ENCODE measurements at regions not wholly inside any gene's neighbourhood (a gene's known extent, or its start where the extent isn't known, plus 50 kb on each side); places are given as distances from the start of the nearest gene placed in this dataset.

- Histone ChIP-seq H3K27me3 (ENCODE audit: control insufficient read depth in 2 of 2, insufficient read depth in 2 of 2, low read length in 2 of 2) (peaks cover 0 to 24% of the 10 kb centered on the region in 2 donors), H3K4me2 (replicated peaks; ENCODE audit: extremely low read depth, low read length, poor library complexity, severe bottlenecking) (peak overlapping the region; percentile 5)
- peak overlapping the region in 1 of 2 donors; percentile 72 for H3K4me3 Mint-ChIP-seq
Measured at GRCh38 chr16:85261657-85262557, 149.6 kb upstream of the CIBAR2 start.

DNA sequence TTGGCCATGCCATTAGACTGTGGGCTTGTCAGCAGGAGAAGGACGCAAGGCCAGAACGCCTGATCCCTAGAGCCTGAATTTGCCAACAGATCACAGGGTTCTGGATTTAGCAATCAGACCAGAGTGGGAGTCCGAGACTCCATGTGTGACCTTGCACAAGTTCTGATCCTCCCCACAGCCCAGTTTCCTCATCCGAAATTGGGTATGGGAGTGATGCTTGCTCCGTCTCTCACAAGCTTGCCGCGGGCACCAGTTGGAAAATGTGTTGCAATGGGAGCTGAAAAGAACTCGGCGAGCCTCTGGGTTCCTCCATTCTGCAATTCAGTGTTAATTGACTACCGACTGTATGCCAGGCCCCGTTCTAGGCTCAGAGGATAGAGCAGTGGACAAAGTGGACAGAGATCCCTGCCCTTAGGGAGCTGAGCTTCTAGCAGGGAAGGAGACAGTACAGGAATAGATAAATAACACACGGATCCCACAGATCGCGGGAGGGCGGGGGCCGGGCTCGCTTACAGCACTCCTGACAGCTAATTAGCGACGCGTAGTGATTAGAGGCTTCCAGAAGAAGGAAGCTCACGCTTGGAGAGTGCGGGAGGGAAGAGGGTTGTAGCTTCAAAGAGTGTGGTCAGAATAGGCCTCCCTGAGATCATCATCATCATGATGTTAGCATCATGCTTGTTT lies 150.4 kb upstream of the CIBAR2 start:
- peaks cover 9% of the 10 kb centered on the region for H3K4me1 Mint-ChIP-seq
- DNase-seq: peak in 2 of 3 donors; percentile 17 to 32
- no peaks in the 10 kb centered on the region for H3K36me3 ChIP-seq (replicated peaks in 1 of 2; ENCODE audit: control insufficient read depth in 1 of 2, insufficient read depth in 2 of 2, low read length in 2 of 2)
- H3K79me2 ChIP-seq (ENCODE audit: insufficient read depth, low read length): no peaks in the 10 kb centered on the region
- no peak overlapping the region for H3K27ac ChIP-seq (ENCODE audit: low read depth in 1 of 2, low read length in 2 of 2)
- no peaks in the 10 kb centered on the region for H4K20me1 ChIP-seq (ENCODE audit: insufficient read depth, low read length)
- H3K4me3 ChIP-seq (replicated peaks in 1 of 3; ENCODE audit: low read depth in 2 of 3, low read length in 3 of 3): no peak overlapping the region
- intact Hi-C loops (cut with micrococcal nuclease): no loop called here
- H3K27ac Mint-ChIP-seq: peak overlapping the region in 2 of 7 donors; percentile 6 to 63
- H3K9ac ChIP-seq (ENCODE audit: insufficient read depth, low read length, poor library complexity, severe bottlenecking): no peak overlapping the region
- TF ChIP-seq, protein P1, sequence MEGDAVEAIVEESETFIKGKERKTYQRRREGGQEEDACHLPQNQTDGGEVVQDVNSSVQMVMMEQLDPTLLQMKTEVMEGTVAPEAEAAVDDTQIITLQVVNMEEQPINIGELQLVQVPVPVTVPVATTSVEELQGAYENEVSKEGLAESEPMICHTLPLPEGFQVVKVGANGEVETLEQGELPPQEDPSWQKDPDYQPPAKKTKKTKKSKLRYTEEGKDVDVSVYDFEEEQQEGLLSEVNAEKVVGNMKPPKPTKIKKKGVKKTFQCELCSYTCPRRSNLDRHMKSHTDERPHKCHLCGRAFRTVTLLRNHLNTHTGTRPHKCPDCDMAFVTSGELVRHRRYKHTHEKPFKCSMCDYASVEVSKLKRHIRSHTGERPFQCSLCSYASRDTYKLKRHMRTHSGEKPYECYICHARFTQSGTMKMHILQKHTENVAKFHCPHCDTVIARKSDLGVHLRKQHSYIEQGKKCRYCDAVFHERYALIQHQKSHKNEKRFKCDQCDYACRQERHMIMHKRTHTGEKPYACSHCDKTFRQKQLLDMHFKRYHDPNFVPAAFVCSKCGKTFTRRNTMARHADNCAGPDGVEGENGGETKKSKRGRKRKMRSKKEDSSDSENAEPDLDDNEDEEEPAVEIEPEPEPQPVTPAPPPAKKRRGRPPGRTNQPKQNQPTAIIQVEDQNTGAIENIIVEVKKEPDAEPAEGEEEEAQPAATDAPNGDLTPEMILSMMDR (IDR thresholded peaks at IDR 0.05): no peak
- H3K4me1 ChIP-seq (ENCODE audit: control insufficient read depth in 1 of 2, insufficient read depth in 2 of 2, low read length in 2 of 2): peaks cover 0 to 6% of the 10 kb centered on the region in 2 donors
- peak overlapping the region; percentile 5 for H3K4me2 ChIP-seq (replicated peaks; ENCODE audit: extremely low read depth, low read length, poor library complexity, severe bottlenecking)
- H3K9me3 Mint-ChIP-seq: peaks cover 0 to 2% (median 0%) of the 10 kb centered on the region in 7 donors
- H2AFZ ChIP-seq (ENCODE audit: insufficient read depth, low read depth, low read length, poor library complexity, severe bottlenecking): no peak overlapping the region
- H3K27me3 Mint-ChIP-seq (ENCODE audit: low read depth in 3 of 3): peaks cover 27 to 45% (median 35%) of the 10 kb centered on the region in 3 donors
- WGBS (ENCODE audit: insufficient coverage): 57% methylated on average over 13 of the region's 22 CpGs
- peak overlapping the region in 1 of 2 donors; percentile 72 for H3K4me3 Mint-ChIP-seq
- H3K9me3 ChIP-seq (replicated peaks in 1 of 2; ENCODE audit: control insufficient read depth in 1 of 2, insufficient read depth in 1 of 2, low read length in 2 of 2): no peaks in the 10 kb centered on the region
- H3K36me3 Mint-ChIP-seq: no peaks in the 10 kb centered on the region
- H3K27me3 ChIP-seq (ENCODE audit: control insufficient read depth in 2 of 2, insufficient read depth in 2 of 2, low read length in 2 of 2): peaks cover 0 to 24% of the 10 kb centered on the region in 2 donors

More at GRCh38 chr16:85261657-85262557, 149.6 kb upstream of the CIBAR2 start:
- no peaks in the 10 kb centered on the region for H3K9me3 ChIP-seq (replicated peaks in 1 of 2; ENCODE audit: control insufficient read depth in 1 of 2, insufficient read depth in 1 of 2, low read length in 2 of 2)
- TF ChIP-seq, protein P1 (IDR thresholded peaks at IDR 0.05): no peak
- H3K79me2 ChIP-seq (ENCODE audit: insufficient read depth, low read length): no peaks in the 10 kb centered on the region
- peaks cover 0 to 6% of the 10 kb centered on the region in 2 donors for H3K4me1 ChIP-seq (ENCODE audit: control insufficient read depth in 1 of 2, insufficient read depth in 2 of 2, low read length in 2 of 2)
- no peaks in the 10 kb centered on the region for H3K36me3 ChIP-seq (replicated peaks in 1 of 2; ENCODE audit: control insufficient read depth in 1 of 2, insufficient read depth in 2 of 2, low read length in 2 of 2)
- intact Hi-C loops (cut with micrococcal nuclease): no loop called here
- H3K27ac Mint-ChIP-seq: peak overlapping the region in 1 of 7 donors; percentile 25
- peaks cover 27 to 46% (median 38%) of the 10 kb centered on the region in 3 donors for H3K27me3 Mint-ChIP-seq (ENCODE audit: low read depth in 3 of 3)
- H3K9me3 Mint-ChIP-seq: peaks cover 0 to 2% (median 0%) of the 10 kb centered on the region in 7 donors
- H4K20me1 ChIP-seq (ENCODE audit: insufficient read depth, low read length): no peaks in the 10 kb centered on the region
- H2AFZ ChIP-seq (ENCODE audit: insufficient read depth, low read depth, low read length, poor library complexity, severe bottlenecking): no peak overlapping the region
- peaks cover 9% of the 10 kb centered on the region for H3K4me1 Mint-ChIP-seq
- no peak overlapping the region for H3K27ac ChIP-seq (ENCODE audit: low read depth in 1 of 2, low read length in 2 of 2)
- no peak overlapping the region for H3K4me3 ChIP-seq (replicated peaks in 1 of 3; ENCODE audit: low read depth in 2 of 3, low read length in 3 of 3)
- H3K9ac ChIP-seq (ENCODE audit: insufficient read depth, low read length, poor library complexity, severe bottlenecking): no peak overlapping the region
- no peaks in the 10 kb centered on the region for H3K36me3 Mint-ChIP-seq
- no peak for DNase-seq
- WGBS (ENCODE audit: insufficient coverage): 37% methylated on average over 20 of the region's 27 CpGs

Measured in CD14-positive monocyte (primary cell).